ENCODE measurements at regions not wholly inside any gene's neighbourhood (a gene's known extent, or its start where the extent isn't known, plus 50 kb on each side); places are given as distances from the start of the nearest gene placed in this dataset.

GRCh38 chr4:174177536-174177935 lies 105.9 kb downstream of the FBXO8 start:
- TF ChIP-seq EZH2 (IDR thresholded peaks at IDR 0.05; ENCODE audit: insufficient read depth, poor library complexity, severe bottlenecking), result no peak
- TF ChIP-seq EZH2phosphoT487 (IDR thresholded peaks at IDR 0.05; ENCODE audit: insufficient read depth, low read depth), result no peak

Data from GM23248 (cell line).